Trophoblast cell (in vitro differentiated cells and primary cell): ENCODE measurements at regions not wholly inside any gene's neighbourhood (a gene's known extent, or its start where the extent isn't known, plus 50 kb on each side); places are given as distances from the start of the nearest gene placed in this dataset.

ENCODE experiments used
- DNase-seq, 2 donors: peaks; one replicate each; pipeline ENCODE4 v3.0.0-alpha.2; 2016
- H2AFZ ChIP-seq: 2 replicates; pipeline ENCODE4 v1.6.1; 2013; ENCODE audit warnings: low read length, moderate library complexity, mild to moderate bottlenecking; ENCODE audit not compliant: insufficient read depth, poor library complexity
- H2AK5ac ChIP-seq: 2 replicates; pipeline ENCODE4 v1.6.1; 2013; ENCODE audit warnings: mild to moderate bottlenecking, low read length
- H2BK120ac ChIP-seq: 2 replicates; pipeline ENCODE4 v1.6.1; 2013; ENCODE audit warnings: low read length, mild to moderate bottlenecking, moderate library complexity; ENCODE audit not compliant: insufficient read depth, poor library complexity
- H2BK12ac ChIP-seq: 2 replicates; pipeline ENCODE4 v1.6.1; 2013; ENCODE audit warnings: mild to moderate bottlenecking, low read length, moderate library complexity
- H2BK5ac ChIP-seq: 2 replicates; pipeline ENCODE4 v1.6.1; 2013; ENCODE audit warnings: low read length, low read depth, moderate library complexity, mild to moderate bottlenecking; ENCODE audit not compliant: poor library complexity
- H3K14ac ChIP-seq: 2 replicates; pipeline ENCODE4 v1.6.1; 2013; ENCODE audit warnings: mild to moderate bottlenecking, low read length
- H3K18ac ChIP-seq: 2 replicates; pipeline ENCODE4 v1.6.1; 2013; ENCODE audit warnings: mild to moderate bottlenecking, low read length
- H3K23ac ChIP-seq: 2 replicates; pipeline ENCODE4 v1.6.1; 2013; ENCODE audit warnings: low read length
- H3K27ac ChIP-seq: 2 replicates; pipeline ENCODE4 v1.5.1; 2013; ENCODE audit warnings: low read depth, mild to moderate bottlenecking, inconsistent platforms, low read length, moderate library complexity
- H3K27me3 ChIP-seq: 2 replicates; pipeline ENCODE4 v1.6.1; 2013; ENCODE audit warnings: inconsistent platforms, mild to moderate bottlenecking, low read length, moderate library complexity; ENCODE audit not compliant: insufficient read depth
- H3K36me3 ChIP-seq, 2 experiments: 1 replicate in 1 of 2; 2 replicates in 1 of 2; pipeline ENCODE4 v1.6.1; 2013; ENCODE audit warnings: low read length in 2 of 2, mild to moderate bottlenecking in 2 of 2, moderate library complexity in 1 of 2; ENCODE audit not compliant: insufficient read depth in 2 of 2, control insufficient read depth in 1 of 2
- H3K4ac ChIP-seq: 2 replicates; pipeline ENCODE4 v1.6.1; 2013; ENCODE audit warnings: low read depth, mild to moderate bottlenecking, low read length, moderate library complexity
- H3K4me1 ChIP-seq, 2 experiments: 1 replicate in 1 of 2; 2 replicates in 1 of 2; pipeline ENCODE4 v1.6.1; 2013; ENCODE audit warnings: low read length in 2 of 2, mild to moderate bottlenecking in 2 of 2, moderate library complexity in 1 of 2; ENCODE audit not compliant: insufficient read depth in 2 of 2, control insufficient read depth in 1 of 2
- H3K4me2 ChIP-seq: 2 replicates; pipeline ENCODE4 v1.6.1; 2013; ENCODE audit warnings: inconsistent platforms, mild to moderate bottlenecking, low read length, moderate library complexity
- H3K4me3 ChIP-seq: 2 replicates; pipeline ENCODE4 v1.5.1; 2013; ENCODE audit warnings: mild to moderate bottlenecking, low read depth, low read length, inconsistent platforms
- H3K79me1 ChIP-seq: one replicate; pipeline ENCODE4 v1.6.1; 2013; ENCODE audit warnings: low read length
- H3K79me2 ChIP-seq: 2 replicates; pipeline ENCODE4 v1.6.1; 2013; ENCODE audit warnings: low read length, mild to moderate bottlenecking; ENCODE audit not compliant: control insufficient read depth, insufficient read depth, poor library complexity
- H3K9ac ChIP-seq: 2 replicates; pipeline ENCODE4 v1.6.1; 2013; ENCODE audit warnings: mild to moderate bottlenecking, low read length
- H3K9me3 ChIP-seq: 2 replicates; pipeline ENCODE4 v1.6.1; 2013; ENCODE audit warnings: low read depth, mild to moderate bottlenecking, control low read depth, inconsistent platforms, low read length; ENCODE audit not compliant: insufficient read depth
- H4K12ac ChIP-seq: 2 replicates; pipeline ENCODE4 v1.6.1; 2013; ENCODE audit warnings: low read depth, mild to moderate bottlenecking, low read length, moderate library complexity
- H4K8ac ChIP-seq: 2 replicates; pipeline ENCODE4 v1.6.1; 2013; ENCODE audit warnings: low read depth, mild to moderate bottlenecking, low read length, moderate library complexity
- H4K91ac ChIP-seq: one replicate; pipeline ENCODE4 v1.6.1; 2013; ENCODE audit warnings: low read depth, mild to moderate bottlenecking, low read length, moderate library complexity
- WGBS: extraction: QIAGEN DNeasy Blood & Tissue Kit; methylation state at CpG from one replicate; pipeline ENCODE4 v1.1.7; 2013; ENCODE audit warnings: missing lambda C conversion rate; ENCODE audit not compliant: insufficient read length, insufficient coverage; ENCODE audit errors: extremely low coverage; 5-methylcytosine and 5-hydroxymethylcytosine counted together

DNA sequence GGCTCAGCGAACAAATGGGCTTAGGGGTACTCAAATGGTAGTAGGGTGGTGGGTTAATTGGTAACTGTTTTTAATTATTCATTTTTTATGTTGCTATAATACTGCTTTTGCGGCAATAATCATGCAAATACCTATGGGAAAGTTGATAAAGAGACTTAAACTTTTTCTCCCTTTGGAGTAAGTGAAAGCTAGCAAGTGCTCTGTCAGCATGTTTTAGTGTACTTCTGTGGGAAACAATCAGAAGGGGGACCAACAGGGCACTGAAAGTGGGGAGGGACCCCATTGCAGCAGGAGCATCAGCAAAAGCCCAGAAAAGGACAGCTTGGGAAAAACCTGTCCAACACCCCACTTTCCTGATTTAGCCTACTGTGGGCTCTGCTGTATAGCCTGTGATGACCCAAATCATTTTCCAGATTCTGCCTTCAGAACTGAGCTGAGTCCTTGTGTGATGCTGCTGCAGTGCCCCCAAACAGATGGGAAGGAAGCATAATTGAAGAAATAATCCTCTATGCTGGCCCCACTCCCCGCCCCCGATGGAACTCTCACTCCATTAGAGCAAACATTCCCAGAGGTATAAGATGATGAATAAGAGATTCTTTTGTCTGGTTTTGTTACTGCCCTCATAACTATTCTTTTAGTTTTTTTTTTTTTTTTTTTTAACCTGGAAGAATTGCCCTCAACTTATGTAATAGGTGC is 322.8 kb downstream of the CD83 start:
- H4K91ac ChIP-seq, result no peak overlapping the region
- WGBS, result no CpG with 5 or more reads among the region's 4 CpGs

GRCh38 chr6:14440940-14441781 is 323.6 kb downstream of the CD83 start:
- WGBS, result no CpG with 5 or more reads among the region's 13 CpGs

More for the DNA sequence above, 322.8 kb downstream of the CD83 start:
- no peak overlapping the region for H2AK5ac ChIP-seq
- H3K9me3 ChIP-seq, result peaks cover 2% of the 10 kb centered on the region
- no peak overlapping the region for H3K23ac ChIP-seq
- H3K18ac ChIP-seq, result no peak overlapping the region
- no peak overlapping the region for H2BK120ac ChIP-seq
- H3K4ac ChIP-seq, result no peak overlapping the region
- no peak overlapping the region for H2AFZ ChIP-seq
- no peak overlapping the region for H3K14ac ChIP-seq
- no peaks in the 10 kb centered on the region for H3K36me3 ChIP-seq
- no peak overlapping the region for H3K4me2 ChIP-seq
- no peaks in the 10 kb centered on the region for H3K79me1 ChIP-seq
- H3K9ac ChIP-seq, result no peak overlapping the region
- H3K4me3 ChIP-seq, result no peak overlapping the region
- no peak overlapping the region for H4K8ac ChIP-seq
- H3K27ac ChIP-seq, result no peak overlapping the region
- peak in 1 of 2 donors; percentile 64 for DNase-seq
- H2BK12ac ChIP-seq, result no peak overlapping the region
- H3K4me1 ChIP-seq, result no peaks in the 10 kb centered on the region
- H3K79me2 ChIP-seq, result no peaks in the 10 kb centered on the region
- H4K12ac ChIP-seq, result no peak overlapping the region
- H3K27me3 ChIP-seq, result no peaks in the 10 kb centered on the region
- H2BK5ac ChIP-seq, result no peak overlapping the region

GRCh38 chr6:14442242-14442641 is 324.7 kb downstream of the CD83 start:
- no peak overlapping the region for H2BK120ac ChIP-seq
- H2AFZ ChIP-seq, result no peak overlapping the region
- H3K4me3 ChIP-seq, result no peak overlapping the region
- H2BK12ac ChIP-seq, result no peak overlapping the region
- no peaks in the 10 kb centered on the region for H3K9me3 ChIP-seq
- H3K23ac ChIP-seq, result no peak overlapping the region
- no peaks in the 10 kb centered on the region for H3K27me3 ChIP-seq
- no peak overlapping the region for H3K9ac ChIP-seq
- no peak overlapping the region for H4K91ac ChIP-seq
- H2BK5ac ChIP-seq, result no peak overlapping the region
- H3K4me2 ChIP-seq, result no peak overlapping the region
- H3K79me1 ChIP-seq, result no peaks in the 10 kb centered on the region
- H3K79me2 ChIP-seq, result no peaks in the 10 kb centered on the region
- no peaks in the 10 kb centered on the region for H3K36me3 ChIP-seq
- no peak overlapping the region for H3K14ac ChIP-seq
- H3K4ac ChIP-seq, result no peak overlapping the region
- WGBS, result no CpG with 5 or more reads among the region's 11 CpGs
- no peak overlapping the region for H4K12ac ChIP-seq
- H3K18ac ChIP-seq, result no peak overlapping the region
- peak in 1 of 2 donors; percentile 2 for DNase-seq
- H3K27ac ChIP-seq, result no peak overlapping the region
- no peaks in the 10 kb centered on the region for H3K4me1 ChIP-seq
- no peak overlapping the region for H2AK5ac ChIP-seq
- H4K8ac ChIP-seq, result no peak overlapping the region

More at GRCh38 chr6:14440940-14441781, 323.6 kb downstream of the CD83 start:
- no peaks in the 10 kb centered on the region for H3K4me1 ChIP-seq
- no peak overlapping the region for H3K23ac ChIP-seq
- H3K18ac ChIP-seq, result no peak overlapping the region
- H2AFZ ChIP-seq, result no peak overlapping the region
- no peak overlapping the region for H2BK120ac ChIP-seq
- no peak overlapping the region for H4K91ac ChIP-seq
- no peak overlapping the region for H4K12ac ChIP-seq
- H2BK12ac ChIP-seq, result no peak overlapping the region
- H3K79me1 ChIP-seq, result no peaks in the 10 kb centered on the region
- no peaks in the 10 kb centered on the region for H3K79me2 ChIP-seq
- no peak for DNase-seq
- no peak overlapping the region for H3K4me2 ChIP-seq
- no peak overlapping the region for H3K14ac ChIP-seq
- no peak overlapping the region for H4K8ac ChIP-seq
- H2BK5ac ChIP-seq, result no peak overlapping the region
- no peak overlapping the region for H3K4me3 ChIP-seq
- peaks cover 2% of the 10 kb centered on the region for H3K9me3 ChIP-seq
- H3K9ac ChIP-seq, result no peak overlapping the region
- H3K27ac ChIP-seq, result no peak overlapping the region
- H3K4ac ChIP-seq, result no peak overlapping the region
- no peaks in the 10 kb centered on the region for H3K36me3 ChIP-seq
- H3K27me3 ChIP-seq, result no peaks in the 10 kb centered on the region
- H2AK5ac ChIP-seq, result no peak overlapping the region

DNA sequence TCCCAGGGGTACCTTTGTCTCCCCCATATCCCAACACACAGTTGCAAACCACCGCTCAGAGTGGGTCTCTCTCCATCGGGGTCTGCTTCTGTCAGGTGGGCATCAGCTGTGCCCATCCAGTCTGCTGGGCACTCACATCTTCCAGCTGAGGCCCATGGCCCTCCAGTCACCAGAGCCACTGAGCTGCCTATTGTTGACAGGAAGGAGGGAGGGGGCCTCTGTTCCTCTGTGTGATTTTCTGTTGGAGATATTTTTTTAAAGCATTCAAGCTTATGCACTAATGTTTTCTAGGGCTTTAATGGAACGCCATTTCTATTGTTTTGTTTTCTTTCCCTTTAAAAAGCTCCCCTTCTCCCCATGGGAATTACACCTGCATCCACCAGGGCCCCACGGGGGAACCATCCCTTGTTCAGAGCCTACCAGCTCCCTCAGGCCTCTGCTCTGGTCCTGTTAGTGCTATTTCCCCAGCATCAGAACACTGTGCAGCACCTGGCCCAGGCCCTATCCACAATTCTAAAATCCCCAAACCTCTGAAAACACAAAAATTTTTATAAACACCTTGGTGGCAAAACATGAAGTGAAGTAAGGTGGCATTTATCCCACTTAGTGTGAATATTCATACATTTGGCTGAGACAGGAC is 326.2 kb downstream of the CD83 start:
- no peak overlapping the region for H2AK5ac ChIP-seq
- no peak overlapping the region for H2BK12ac ChIP-seq
- H4K12ac ChIP-seq, result no peak overlapping the region
- H3K4ac ChIP-seq, result no peak overlapping the region
- no peak overlapping the region for H3K9ac ChIP-seq
- no peaks in the 10 kb centered on the region for H3K27me3 ChIP-seq
- no peak overlapping the region for H2AFZ ChIP-seq
- H4K91ac ChIP-seq, result no peak overlapping the region
- H3K23ac ChIP-seq, result no peak overlapping the region
- no peak overlapping the region for H4K8ac ChIP-seq
- H3K27ac ChIP-seq, result no peak overlapping the region
- DNase-seq, result no peak
- no peaks in the 10 kb centered on the region for H3K36me3 ChIP-seq
- WGBS, result no CpG with 5 or more reads among the region's 4 CpGs
- no peaks in the 10 kb centered on the region for H3K79me1 ChIP-seq
- no peak overlapping the region for H3K4me2 ChIP-seq
- H3K4me3 ChIP-seq, result no peak overlapping the region
- no peaks in the 10 kb centered on the region for H3K79me2 ChIP-seq
- H3K14ac ChIP-seq, result no peak overlapping the region
- H3K9me3 ChIP-seq, result no peaks in the 10 kb centered on the region
- H2BK120ac ChIP-seq, result no peak overlapping the region
- no peaks in the 10 kb centered on the region for H3K4me1 ChIP-seq
- no peak overlapping the region for H3K18ac ChIP-seq
- H2BK5ac ChIP-seq, result no peak overlapping the region
